HepG2 (cell line): ENCODE measurements at regions not wholly inside any gene's neighbourhood (a gene's known extent, or its start where the extent isn't known, plus 50 kb on each side); places are given as distances from the start of the nearest gene placed in this dataset.

Source experiments
- KLF6 ChIP-seq: IDR thresholded peaks from 2 replicates; pipeline ENCODE4 v1.8.0; 2016; ENCODE audit warnings: missing biosample characterization, missing genetic modification reagents
- MZF1 ChIP-seq: sonication (generic); formaldehyde crosslinking; IDR thresholded peaks from 2 replicates; pipeline ENCODE4 v1.8.1; 2023; ENCODE audit warnings: mild to moderate bottlenecking, missing genetic modification reagents, borderline replicate concordance
- ZBTB40 ChIP-seq, 2 experiments: fragments of 450-650 bp in 1 of 2; sonication (generic) in 1 of 2; formaldehyde crosslinking in 1 of 2; IDR thresholded peaks; 2 replicates each; pipeline versions ENCODE4 v1.6.1 to v1.8.0; 2016 to 2022; ENCODE audit warnings: antibody characterized with exemption in 1 of 2, mild to moderate bottlenecking in 1 of 2, missing genetic modification reagents in 1 of 2
- ZNF142 ChIP-seq: sonication (generic); formaldehyde crosslinking; IDR thresholded peaks from 2 replicates; pipeline ENCODE4 v1.4.0; 2020; ENCODE audit warnings: missing genetic modification reagents
- ZNF292 ChIP-seq: sonication (generic); formaldehyde crosslinking; IDR thresholded peaks from 2 replicates; pipeline ENCODE4 v1.8.1; 2022; ENCODE audit warnings: mild to moderate bottlenecking, low read depth, missing genetic modification reagents, borderline replicate concordance
- ZNF550 ChIP-seq: sonication (generic); formaldehyde crosslinking; IDR thresholded peaks from 2 replicates; pipeline ENCODE4 v1.4.0; 2020; ENCODE audit warnings: mild to moderate bottlenecking, missing genetic modification reagents, borderline replicate concordance
- ZSCAN22 ChIP-seq: sonication (generic); formaldehyde crosslinking; IDR thresholded peaks from 2 replicates; pipeline ENCODE4 v1.4.0; 2020; ENCODE audit warnings: mild to moderate bottlenecking, missing genetic modification reagents
- TF ChIP-seq, protein P1 (sequence below): sonication (generic); formaldehyde crosslinking; IDR thresholded peaks from 2 replicates; pipeline ENCODE4 v1.4.0; 2020; ENCODE audit warnings: missing genetic modification reagents
- TF ChIP-seq, protein P2 (sequence below): sonication (generic); formaldehyde crosslinking; IDR thresholded peaks from 2 replicates; pipeline ENCODE4 v1.8.0; 2022; ENCODE audit warnings: mild to moderate bottlenecking, missing genetic modification reagents; ENCODE audit not compliant: insufficient replicate concordance

GRCh38 chr11:109037856-109038780 lies 373.2 kb downstream of the DDX10 start (continued):
- TF ChIP-seq ZBTB40 (IDR thresholded peaks at IDR 0.05) (no peak), ZBTB40 (CRISPR knock-in tag; IDR thresholded peaks at IDR 0.05) (no peak), ZNF142 (CRISPR knock-in tag) (no peak), ZSCAN22 (no peak), ZNF292 (CRISPR knock-in tag) (no peak), ZNF550 (no peak), KLF6 (CRISPR knock-in tag) (no peak), MZF1 (no peak)
- TF ChIP-seq, protein P1, sequence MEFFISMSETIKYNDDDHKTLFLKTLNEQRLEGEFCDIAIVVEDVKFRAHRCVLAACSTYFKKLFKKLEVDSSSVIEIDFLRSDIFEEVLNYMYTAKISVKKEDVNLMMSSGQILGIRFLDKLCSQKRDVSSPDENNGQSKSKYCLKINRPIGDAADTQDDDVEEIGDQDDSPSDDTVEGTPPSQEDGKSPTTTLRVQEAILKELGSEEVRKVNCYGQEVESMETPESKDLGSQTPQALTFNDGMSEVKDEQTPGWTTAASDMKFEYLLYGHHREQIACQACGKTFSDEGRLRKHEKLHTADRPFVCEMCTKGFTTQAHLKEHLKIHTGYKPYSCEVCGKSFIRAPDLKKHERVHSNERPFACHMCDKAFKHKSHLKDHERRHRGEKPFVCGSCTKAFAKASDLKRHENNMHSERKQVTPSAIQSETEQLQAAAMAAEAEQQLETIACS (CRISPR knock-in tag): no peak
- TF ChIP-seq, protein P2, sequence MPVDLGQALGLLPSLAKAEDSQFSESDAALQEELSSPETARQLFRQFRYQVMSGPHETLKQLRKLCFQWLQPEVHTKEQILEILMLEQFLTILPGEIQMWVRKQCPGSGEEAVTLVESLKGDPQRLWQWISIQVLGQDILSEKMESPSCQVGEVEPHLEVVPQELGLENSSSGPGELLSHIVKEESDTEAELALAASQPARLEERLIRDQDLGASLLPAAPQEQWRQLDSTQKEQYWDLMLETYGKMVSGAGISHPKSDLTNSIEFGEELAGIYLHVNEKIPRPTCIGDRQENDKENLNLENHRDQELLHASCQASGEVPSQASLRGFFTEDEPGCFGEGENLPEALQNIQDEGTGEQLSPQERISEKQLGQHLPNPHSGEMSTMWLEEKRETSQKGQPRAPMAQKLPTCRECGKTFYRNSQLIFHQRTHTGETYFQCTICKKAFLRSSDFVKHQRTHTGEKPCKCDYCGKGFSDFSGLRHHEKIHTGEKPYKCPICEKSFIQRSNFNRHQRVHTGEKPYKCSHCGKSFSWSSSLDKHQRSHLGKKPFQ (CRISPR knock-in tag): no peak
